Endothelial cell of umbilical vein (primary cell): ENCODE measurements at regions not wholly inside any gene's neighbourhood (a gene's known extent, or its start where the extent isn't known, plus 50 kb on each side); places are given as distances from the start of the nearest gene placed in this dataset.

ENCODE experiments used
- BruUV-seq: library from RNA; stranded (reverse); fragments of 400-500 nt; replicated peaks from 2 replicates; lab custom pipeline; 2021; lab: Mats Ljungman, UMichigan
- CTCF ChIA-PET: fragments of 300-600, 350-600 bp; sonication (Branson Sonifier 250); formaldehyde crosslinking; loops from one replicate; lab custom pipeline; 2021; ENCODE audit warnings: antibody characterized with exemption, inconsistent platforms; lab: Charles Lee
- POLR2A ChIA-PET: fragments of 300-600, 350-600 bp; sonication (Branson Sonifier 250); formaldehyde crosslinking; loops from one replicate; lab custom pipeline; 2021; ENCODE audit warnings: antibody characterized with exemption, inconsistent platforms; lab: Charles Lee
- DNase-seq: peaks from one replicate; pipeline ENCODE4 v3.0.0-alpha.2; 2011; ENCODE audit warnings: low read depth, low spot score
- FAIRE-seq: peaks from 2 replicates; lab custom pipeline; 2011; peaks lifted over from hg19 to GRCh38; lab: Jason Lieb, UNC
- H2AFZ ChIP-seq: 2 replicates; pipeline ENCODE4 v1.6.0; 2012; ENCODE audit warnings: low read depth, low read length, control low read depth, inconsistent platforms
- H3K27ac ChIP-seq: 2 replicates; pipeline ENCODE4 v1.5.1; 2011; ENCODE audit warnings: low read depth, mild to moderate bottlenecking, control low read depth, low read length, moderate library complexity; ENCODE audit not compliant: insufficient read depth
- H3K27me3 ChIP-seq, 2 experiments: 2 replicates each; pipeline versions ENCODE4 v1.6.0 to v1.6.1; 2011; ENCODE audit warnings: low read length in 2 of 2, mixed read lengths in 1 of 2; ENCODE audit not compliant: control insufficient read depth in 2 of 2, insufficient read depth in 2 of 2
- H3K36me3 ChIP-seq, 2 experiments: 2 replicates in 1 of 2; 3 replicates in 1 of 2; pipeline ENCODE4 v1.5.1; 2011; ENCODE audit warnings: low read length in 2 of 2, mild to moderate bottlenecking in 1 of 2, moderate library complexity in 1 of 2; ENCODE audit not compliant: control insufficient read depth in 2 of 2, insufficient read depth in 2 of 2; ENCODE audit errors: extremely low read depth in 1 of 2
- H3K4me1 ChIP-seq: 3 replicates; pipeline ENCODE4 v1.5.1; 2011; ENCODE audit warnings: mild to moderate bottlenecking, low read length; ENCODE audit not compliant: control insufficient read depth, insufficient read depth; ENCODE audit errors: extremely low read depth
- H3K4me2 ChIP-seq: 2 replicates; pipeline ENCODE4 v1.6.1; 2011; ENCODE audit warnings: low read length, control low read depth, mixed read lengths; ENCODE audit not compliant: insufficient read depth
- H3K4me3 ChIP-seq, 3 experiments: fragments of 200-600 bp in 1 of 3; sonication (generic), shearing (Covaris generic) in 1 of 3; replicated peaks in 1 of 3; 2 replicates each; pipeline ENCODE4 v1.5.1; 2011 to 2016; ENCODE audit warnings: control low read depth in 3 of 3, low read length in 3 of 3, mild to moderate bottlenecking in 2 of 3, inconsistent platforms in 1 of 3, low read depth in 1 of 3, moderate library complexity in 1 of 3; ENCODE audit not compliant: insufficient read depth in 1 of 3
- H3K79me2 ChIP-seq: 2 replicates; pipeline ENCODE4 v1.6.0; 2012; ENCODE audit warnings: low read length, inconsistent platforms; ENCODE audit not compliant: control insufficient read depth, insufficient read depth
- H3K9ac ChIP-seq: replicated peaks from 2 replicates; pipeline ENCODE3; 2011; ENCODE audit warnings: low read length, control low read depth; ENCODE audit not compliant: insufficient read depth; ENCODE audit errors: extremely low read depth
- H3K9me1 ChIP-seq: replicated peaks from 3 replicates; pipeline ENCODE4 v1.6.0; 2011; ENCODE audit warnings: mild to moderate bottlenecking, low read length; ENCODE audit not compliant: control insufficient read depth, insufficient read depth; ENCODE audit errors: extremely low read depth
- H3K9me3 ChIP-seq: replicated peaks from 2 replicates; pipeline ENCODE4 v1.5.1; 2012; ENCODE audit warnings: low read length, inconsistent platforms; ENCODE audit not compliant: control insufficient read depth, insufficient read depth
- H4K20me1 ChIP-seq: replicated peaks from 2 replicates; pipeline ENCODE3; 2011; ENCODE audit warnings: mild to moderate bottlenecking, low read length; ENCODE audit not compliant: control insufficient read depth, insufficient read depth; ENCODE audit errors: extremely low read depth
- EZH2 ChIP-seq: IDR thresholded peaks from 2 replicates; pipeline ENCODE4 v1.6.1; 2012; ENCODE audit warnings: borderline replicate concordance, low read depth, mild to moderate bottlenecking, moderate library complexity, low read length, inconsistent platforms; ENCODE audit not compliant: severe bottlenecking
- FOS ChIP-seq: IDR thresholded peaks from 2 replicates; pipeline ENCODE4 v1.6.1; 2011; ENCODE audit warnings: mild to moderate bottlenecking, low read length, moderate library complexity, borderline replicate concordance; ENCODE audit not compliant: insufficient read depth
- GATA2 ChIP-seq: IDR thresholded peaks from 2 replicates; pipeline ENCODE4 v1.7.0; 2011; ENCODE audit warnings: low read depth, mild to moderate bottlenecking, moderate library complexity, mixed read lengths, low read length; ENCODE audit not compliant: insufficient read length, insufficient read depth
- JUN ChIP-seq: IDR thresholded peaks from 2 replicates; pipeline ENCODE4 v1.6.1; 2011; ENCODE audit warnings: borderline replicate concordance, low read depth; ENCODE audit not compliant: insufficient read length, insufficient read depth
- MYC ChIP-seq: IDR thresholded peaks from one replicate; pipeline ENCODE4 v1.6.1; 2011; ENCODE audit warnings: mild to moderate bottlenecking, low read depth, low read length
- POLR2A ChIP-seq: IDR thresholded peaks from 2 replicates; pipeline ENCODE4 v1.6.1; 2012; ENCODE audit warnings: low read depth, mild to moderate bottlenecking, control low read depth, low read length
- POLR2AphosphoS5 ChIP-seq: IDR thresholded peaks from 2 replicates; pipeline ENCODE4 v1.6.1; 2012; ENCODE audit warnings: low read depth, mild to moderate bottlenecking, control low read depth, low read length, moderate library complexity; ENCODE audit not compliant: insufficient read depth
- dilution Hi-C: fragments of 300-500 bp; cut with MboI; formaldehyde crosslinking; loops from one replicate; pipeline ENCODE4 v1.15.0; 2019; ENCODE audit warnings: low sequenced_read_pairs; ENCODE audit not compliant: extremely low pct_ligation_motif_present
- intact Hi-C: fragments of 100-400 bp; cut with micrococcal nuclease; formaldehyde crosslinking; loops from one replicate; pipeline ENCODE4 v1.10.0; 2022
- TF ChIP-seq, protein P1 (sequence below): IDR thresholded peaks from 2 replicates; pipeline ENCODE4 v1.6.1; 2011; ENCODE audit not compliant: insufficient read depth, insufficient read length
- TF ChIP-seq, protein P2 (sequence below), 2 donors: IDR thresholded peaks; 1 replicate in 1 of 2; 2 replicates in 1 of 2; pipeline ENCODE4 v1.5.1; 2011; ENCODE audit warnings: low read length in 2 of 2, mild to moderate bottlenecking in 2 of 2, moderate library complexity in 2 of 2, control low read depth in 1 of 2, inconsistent platforms in 1 of 2, low read depth in 1 of 2; ENCODE audit not compliant: insufficient read depth in 1 of 2; ENCODE audit errors: extremely low read depth in 1 of 2

DNA sequence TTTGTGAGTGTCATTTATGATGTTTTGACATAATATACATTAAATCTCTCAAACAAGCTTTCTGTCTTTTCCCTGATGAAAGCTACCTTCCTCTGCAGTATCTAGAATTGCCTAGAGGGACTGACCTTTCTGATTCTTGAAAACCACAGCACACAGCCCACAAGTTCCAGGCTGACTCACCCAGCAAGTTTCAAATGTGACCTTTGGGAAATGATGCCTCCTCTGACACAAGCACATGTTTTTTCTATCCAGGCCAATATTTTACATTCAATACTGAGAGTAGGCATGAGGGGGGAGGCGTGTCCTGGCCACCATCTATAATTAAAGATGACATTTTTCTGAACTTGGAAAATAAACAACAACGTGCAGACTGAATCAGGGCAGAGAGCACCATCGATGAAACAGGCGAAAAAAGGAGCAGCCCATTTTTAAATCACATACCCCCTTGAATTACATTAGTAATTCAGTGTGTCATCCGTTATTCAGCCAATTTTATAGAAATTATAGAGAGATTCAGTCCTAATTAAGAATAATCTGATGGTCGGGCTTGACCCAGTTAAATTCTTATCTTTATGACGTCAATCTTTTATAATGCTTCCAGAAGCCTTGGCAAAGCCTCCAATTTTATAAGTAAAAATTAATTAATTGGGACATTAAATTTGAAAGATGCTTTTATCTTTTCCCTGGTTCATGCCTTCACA, 292.6 kb upstream of the CDH11 start:
- no peaks in the 10 kb centered on the region for H3K9me1 ChIP-seq
- BruUV-seq: no TSS peak
- FAIRE-seq: no peak
- H3K27ac ChIP-seq: no peak overlapping the region
- CTCF ChIA-PET: no interaction called here
- DNase-seq: peak; percentile 18
- H3K4me3 ChIP-seq: no peak overlapping the region
- POLR2A ChIA-PET: no interaction called here
- H3K4me2 ChIP-seq: no peak overlapping the region
- dilution Hi-C loops: no loop called here
- intact Hi-C loops: no loop called here
- TF ChIP-seq MYC (no peak), FOS (peak; percentile 68), POLR2AphosphoS5 (no peak), GATA2 (no peak), POLR2A (no peak), EZH2 (no peak), JUN (no peak)
- TF ChIP-seq, protein P1, sequence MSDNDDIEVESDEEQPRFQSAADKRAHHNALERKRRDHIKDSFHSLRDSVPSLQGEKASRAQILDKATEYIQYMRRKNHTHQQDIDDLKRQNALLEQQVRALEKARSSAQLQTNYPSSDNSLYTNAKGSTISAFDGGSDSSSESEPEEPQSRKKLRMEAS: no peak
- TF ChIP-seq, protein P2, sequence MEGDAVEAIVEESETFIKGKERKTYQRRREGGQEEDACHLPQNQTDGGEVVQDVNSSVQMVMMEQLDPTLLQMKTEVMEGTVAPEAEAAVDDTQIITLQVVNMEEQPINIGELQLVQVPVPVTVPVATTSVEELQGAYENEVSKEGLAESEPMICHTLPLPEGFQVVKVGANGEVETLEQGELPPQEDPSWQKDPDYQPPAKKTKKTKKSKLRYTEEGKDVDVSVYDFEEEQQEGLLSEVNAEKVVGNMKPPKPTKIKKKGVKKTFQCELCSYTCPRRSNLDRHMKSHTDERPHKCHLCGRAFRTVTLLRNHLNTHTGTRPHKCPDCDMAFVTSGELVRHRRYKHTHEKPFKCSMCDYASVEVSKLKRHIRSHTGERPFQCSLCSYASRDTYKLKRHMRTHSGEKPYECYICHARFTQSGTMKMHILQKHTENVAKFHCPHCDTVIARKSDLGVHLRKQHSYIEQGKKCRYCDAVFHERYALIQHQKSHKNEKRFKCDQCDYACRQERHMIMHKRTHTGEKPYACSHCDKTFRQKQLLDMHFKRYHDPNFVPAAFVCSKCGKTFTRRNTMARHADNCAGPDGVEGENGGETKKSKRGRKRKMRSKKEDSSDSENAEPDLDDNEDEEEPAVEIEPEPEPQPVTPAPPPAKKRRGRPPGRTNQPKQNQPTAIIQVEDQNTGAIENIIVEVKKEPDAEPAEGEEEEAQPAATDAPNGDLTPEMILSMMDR (IDR thresholded peaks at IDR 0.05; ENCODE audit: extremely low read depth in 1 of 2, insufficient read depth in 1 of 2, low read depth in 1 of 2, low read length in 2 of 2): no peak
- H4K20me1 ChIP-seq: no peaks in the 10 kb centered on the region
- H3K36me3 ChIP-seq: no peaks in the 10 kb centered on the region
- no peak overlapping the region for H2AFZ ChIP-seq
- H3K9me3 ChIP-seq: no peaks in the 10 kb centered on the region
- H3K27me3 ChIP-seq: no peaks in the 10 kb centered on the region
- H3K4me1 ChIP-seq: peaks cover 3% of the 10 kb centered on the region
- no peak overlapping the region for H3K9ac ChIP-seq
- H3K79me2 ChIP-seq: no peaks in the 10 kb centered on the region
